H9 (cell line): ENCODE measurements at regions not wholly inside any gene's neighbourhood (a gene's known extent, or its start where the extent isn't known, plus 50 kb on each side); places are given as distances from the start of the nearest gene placed in this dataset.

ENCODE experiments used
- DNase-seq: peaks from one replicate; pipeline ENCODE4 v3.0.0-alpha.2; 2017
- H2AFZ ChIP-seq: one replicate; pipeline ENCODE4 v1.6.1; 2013; ENCODE audit warnings: mild to moderate bottlenecking, low read length, control low read depth, moderate library complexity
- H2AK5ac ChIP-seq: 2 replicates; pipeline ENCODE4 v1.6.1; 2013; ENCODE audit warnings: low read length, control low read depth, mixed read lengths; ENCODE audit not compliant: insufficient read length
- H2BK120ac ChIP-seq: one replicate; pipeline ENCODE4 v1.6.1; 2013; ENCODE audit warnings: low read depth, mild to moderate bottlenecking, low read length, control low read depth, inconsistent platforms; ENCODE audit not compliant: poor library complexity, severe bottlenecking
- H2BK12ac ChIP-seq: 2 replicates; pipeline ENCODE4 v1.6.1; 2013; ENCODE audit warnings: low read length, control low read depth, mixed read lengths, low read depth; ENCODE audit not compliant: insufficient read length
- H2BK15ac ChIP-seq: 2 replicates; pipeline ENCODE4 v1.6.1; 2013; ENCODE audit warnings: low read depth, low read length, control low read depth
- H2BK20ac ChIP-seq: one replicate; pipeline ENCODE4 v1.6.1; 2013; ENCODE audit warnings: low read depth, mild to moderate bottlenecking, low read length, control low read depth, inconsistent platforms; ENCODE audit not compliant: poor library complexity, severe bottlenecking
- H2BK5ac ChIP-seq: 2 replicates; pipeline ENCODE4 v1.6.1; 2013; ENCODE audit warnings: low read length, control low read depth, mixed read lengths; ENCODE audit not compliant: insufficient read length
- H3K14ac ChIP-seq: 2 replicates; pipeline ENCODE4 v1.6.1; 2013; ENCODE audit warnings: low read length, control low read depth; ENCODE audit not compliant: insufficient read depth
- H3K18ac ChIP-seq: 2 replicates; pipeline ENCODE4 v1.6.1; 2013; ENCODE audit warnings: low read depth, mild to moderate bottlenecking, mixed read lengths, low read length, control low read depth; ENCODE audit not compliant: insufficient read length
- H3K23ac ChIP-seq: 2 replicates; pipeline ENCODE4 v1.6.1; 2013; ENCODE audit warnings: low read length, control low read depth, mixed read lengths, low read depth; ENCODE audit not compliant: insufficient read length
- H3K23me2 ChIP-seq: 2 replicates; pipeline ENCODE4 v1.6.1; 2013; ENCODE audit warnings: low read depth, mild to moderate bottlenecking, mixed read lengths, low read length, control low read depth; ENCODE audit not compliant: insufficient read length, poor library complexity, severe bottlenecking
- H3K27ac ChIP-seq: 2 replicates; pipeline ENCODE4 v1.5.1; 2013; ENCODE audit warnings: low read length, control low read depth, mixed read lengths, low read depth; ENCODE audit not compliant: insufficient read length
- H3K27me3 ChIP-seq: 2 replicates; pipeline ENCODE4 v1.6.1; 2013; ENCODE audit warnings: low read length, control low read depth, inconsistent platforms; ENCODE audit not compliant: insufficient read depth
- H3K4ac ChIP-seq: 2 replicates; pipeline ENCODE4 v1.6.1; 2013; ENCODE audit warnings: low read depth, mild to moderate bottlenecking, control low read depth, inconsistent platforms, low read length, moderate library complexity
- H3K4me1 ChIP-seq: 2 replicates; pipeline ENCODE4 v1.6.1; 2013; ENCODE audit warnings: low read length, control low read depth, inconsistent platforms; ENCODE audit not compliant: insufficient read depth
- H3K4me2 ChIP-seq: 2 replicates; pipeline ENCODE4 v1.6.1; 2013; ENCODE audit warnings: low read length, control low read depth, mixed read lengths; ENCODE audit not compliant: insufficient read length, insufficient read depth
- H3K56ac ChIP-seq: 2 replicates; pipeline ENCODE4 v1.6.1; 2013; ENCODE audit warnings: low read depth, mild to moderate bottlenecking, mixed read lengths, low read length, control low read depth; ENCODE audit not compliant: insufficient read length
- H3K79me1 ChIP-seq: 2 replicates; pipeline ENCODE4 v1.6.1; 2013; ENCODE audit warnings: low read depth, mild to moderate bottlenecking, moderate library complexity, low read length, control low read depth, inconsistent platforms; ENCODE audit not compliant: insufficient read depth, poor library complexity, severe bottlenecking
- H3K79me2 ChIP-seq: 2 replicates; pipeline ENCODE4 v1.6.1; 2013; ENCODE audit warnings: low read length, control low read depth, inconsistent platforms; ENCODE audit not compliant: insufficient read depth
- H3K9ac ChIP-seq: 2 replicates; pipeline ENCODE4 v1.6.1; 2013; ENCODE audit warnings: low read length, control low read depth, mixed read lengths; ENCODE audit not compliant: insufficient read length; ENCODE audit errors: extremely low read depth
- H3K9me3 ChIP-seq: one replicate; pipeline ENCODE4 v1.6.1; 2013; ENCODE audit warnings: low read depth, low read length, inconsistent platforms; ENCODE audit not compliant: control insufficient read depth
- H3T11ph ChIP-seq: one replicate; pipeline ENCODE4 v1.6.1; 2013; ENCODE audit warnings: mild to moderate bottlenecking, low read length, control low read depth, inconsistent platforms
- H4K20me1 ChIP-seq: one replicate; pipeline ENCODE4 v1.6.1; 2013; ENCODE audit not compliant: control insufficient read depth, insufficient read length, insufficient read depth
- H4K5ac ChIP-seq: 2 replicates; pipeline ENCODE4 v1.6.1; 2013; ENCODE audit warnings: low read depth, mild to moderate bottlenecking, mixed read lengths, low read length, control low read depth; ENCODE audit not compliant: insufficient read length
- H4K8ac ChIP-seq: replicated peaks from 2 replicates; pipeline ENCODE4 v1.6.1; 2013; ENCODE audit warnings: low read length, control low read depth, mixed read lengths, low read depth; ENCODE audit not compliant: insufficient read length
- H4K91ac ChIP-seq: 2 replicates; pipeline ENCODE4 v1.6.1; 2013; ENCODE audit warnings: low read depth, mild to moderate bottlenecking, moderate library complexity, mixed read lengths, low read length, control low read depth; ENCODE audit not compliant: insufficient read length
- H3K27ac Mint-ChIP-seq, 3 experiments: 2 replicates in 2 of 3; 3 replicates in 1 of 3; pipeline ENCODE4 v1.8.0; 2020 to 2021; ENCODE audit warnings: mixed read lengths in 3 of 3, mild to moderate bottlenecking in 1 of 3, moderate library complexity in 1 of 3
- H3K27me3 Mint-ChIP-seq: 2 replicates; pipeline ENCODE4 v1.8.0; 2021; ENCODE audit warnings: low read depth, mild to moderate bottlenecking, moderate library complexity, mixed read lengths
- H3K36me3 Mint-ChIP-seq, 3 experiments: 2 replicates in 2 of 3; 3 replicates in 1 of 3; pipeline ENCODE4 v1.8.0; 2020 to 2021; ENCODE audit warnings: low read depth in 3 of 3, mixed read lengths in 3 of 3; ENCODE audit not compliant: insufficient read depth in 1 of 3
- H3K4me1 Mint-ChIP-seq, 2 experiments: 2 replicates each; pipeline ENCODE4 v1.8.0; 2020; ENCODE audit warnings: mixed read lengths in 2 of 2
- H3K4me3 Mint-ChIP-seq, 2 experiments: 2 replicates in 1 of 2; 3 replicates in 1 of 2; pipeline ENCODE4 v1.8.0; 2020 to 2021; ENCODE audit warnings: mild to moderate bottlenecking in 2 of 2, mixed read lengths in 2 of 2, moderate library complexity in 1 of 2
- H3K9me3 Mint-ChIP-seq, 2 experiments: 2 replicates in 1 of 2; 3 replicates in 1 of 2; pipeline ENCODE4 v1.8.0; 2020; ENCODE audit warnings: mild to moderate bottlenecking in 2 of 2, mixed read lengths in 2 of 2, moderate library complexity in 1 of 2
- WGBS: extraction: QIAGEN DNeasy Blood & Tissue Kit; methylation state at CpG from one replicate; pipeline ENCODE4 v1.1.7; 2013; ENCODE audit warnings: missing lambda C conversion rate, low lambda C conversion rate, mixed read lengths; ENCODE audit not compliant: insufficient read length; ENCODE audit errors: extremely low coverage; 5-methylcytosine and 5-hydroxymethylcytosine counted together
- TF ChIP-seq, protein P1 (sequence below): fragments of 200-600 bp; sonication (generic); conservative IDR thresholded peaks from 3 replicates; pipeline ENCODE4 v1.8.0; 2021; ENCODE audit warnings: antibody characterized with exemption, mild to moderate bottlenecking

DNA sequence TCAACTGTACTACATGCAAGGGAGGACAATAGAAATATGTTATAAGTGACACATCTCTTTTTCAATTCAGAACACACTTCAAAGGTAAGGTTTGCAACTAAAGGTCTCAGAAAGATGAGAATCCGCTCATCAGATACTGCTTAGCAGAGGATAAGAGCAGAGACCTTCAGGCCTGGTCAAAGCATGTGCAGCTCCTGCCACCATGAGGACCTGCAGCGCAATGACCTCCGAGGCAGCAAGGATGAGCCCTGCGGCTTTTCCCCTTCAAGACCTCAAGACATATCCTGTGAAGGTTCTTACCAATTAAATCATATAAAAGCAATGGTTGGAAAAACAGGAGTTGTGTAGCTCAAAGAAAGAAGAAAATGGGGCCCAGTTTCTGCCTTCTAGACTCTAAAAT, 135.8 kb downstream of the TRIM36 start:
- Histone ChIP-seq H3K4me1 (peaks cover 2% of the 10 kb centered on the region; the same call in 1 of the 2 replicates), H2BK5ac (no peak overlapping the region), H2BK120ac (no peak overlapping the region), H3K79me2 (no peaks in the 10 kb centered on the region), H4K5ac (no peak overlapping the region), H3K56ac (no peak overlapping the region), H3K14ac (no peak overlapping the region), H2AK5ac (no peak overlapping the region), H3K9ac (no peak overlapping the region), H3K79me1 (no peaks in the 10 kb centered on the region), H2AFZ (no peak overlapping the region), H3K23me2 (no peaks in the 10 kb centered on the region), H4K91ac (no peak overlapping the region), H3K18ac (no peak overlapping the region), H3K27ac (no peak overlapping the region), H2BK15ac (no peak overlapping the region), H3T11ph (no peak overlapping the region), H2BK12ac (no peak overlapping the region), H2BK20ac (no peak overlapping the region), H4K20me1 (no peaks in the 10 kb centered on the region), H3K4me2 (no peak overlapping the region), H4K8ac (no peak overlapping the region), H3K27me3 (no peaks in the 10 kb centered on the region), H3K9me3 (no peaks in the 10 kb centered on the region), H3K23ac (no peak overlapping the region), H3K4ac (no peak overlapping the region)
- H3K4me1 Mint-ChIP-seq, result peaks cover 5 to 7% of the 10 kb centered on the region in 2 experiments
- no peak overlapping the region for H3K4me3 Mint-ChIP-seq
- WGBS, result no CpG with 5 or more reads among the region's 4 CpGs
- TF ChIP-seq, protein P1, sequence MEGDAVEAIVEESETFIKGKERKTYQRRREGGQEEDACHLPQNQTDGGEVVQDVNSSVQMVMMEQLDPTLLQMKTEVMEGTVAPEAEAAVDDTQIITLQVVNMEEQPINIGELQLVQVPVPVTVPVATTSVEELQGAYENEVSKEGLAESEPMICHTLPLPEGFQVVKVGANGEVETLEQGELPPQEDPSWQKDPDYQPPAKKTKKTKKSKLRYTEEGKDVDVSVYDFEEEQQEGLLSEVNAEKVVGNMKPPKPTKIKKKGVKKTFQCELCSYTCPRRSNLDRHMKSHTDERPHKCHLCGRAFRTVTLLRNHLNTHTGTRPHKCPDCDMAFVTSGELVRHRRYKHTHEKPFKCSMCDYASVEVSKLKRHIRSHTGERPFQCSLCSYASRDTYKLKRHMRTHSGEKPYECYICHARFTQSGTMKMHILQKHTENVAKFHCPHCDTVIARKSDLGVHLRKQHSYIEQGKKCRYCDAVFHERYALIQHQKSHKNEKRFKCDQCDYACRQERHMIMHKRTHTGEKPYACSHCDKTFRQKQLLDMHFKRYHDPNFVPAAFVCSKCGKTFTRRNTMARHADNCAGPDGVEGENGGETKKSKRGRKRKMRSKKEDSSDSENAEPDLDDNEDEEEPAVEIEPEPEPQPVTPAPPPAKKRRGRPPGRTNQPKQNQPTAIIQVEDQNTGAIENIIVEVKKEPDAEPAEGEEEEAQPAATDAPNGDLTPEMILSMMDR, result peak; percentile 74
- peaks cover 7 to 40% (median 39%) of the 10 kb centered on the region in 3 experiments for H3K36me3 Mint-ChIP-seq
- H3K9me3 Mint-ChIP-seq, result peaks cover 40 to 47% of the 10 kb centered on the region in 2 experiments
- DNase-seq, result peak; percentile 66
- no peaks in the 10 kb centered on the region for H3K27me3 Mint-ChIP-seq
- H3K27ac Mint-ChIP-seq, result no peak overlapping the region
